ENCODE measurements at regions not wholly inside any gene's neighbourhood (a gene's known extent, or its start where the extent isn't known, plus 50 kb on each side); places are given as distances from the start of the nearest gene placed in this dataset.

DNA sequence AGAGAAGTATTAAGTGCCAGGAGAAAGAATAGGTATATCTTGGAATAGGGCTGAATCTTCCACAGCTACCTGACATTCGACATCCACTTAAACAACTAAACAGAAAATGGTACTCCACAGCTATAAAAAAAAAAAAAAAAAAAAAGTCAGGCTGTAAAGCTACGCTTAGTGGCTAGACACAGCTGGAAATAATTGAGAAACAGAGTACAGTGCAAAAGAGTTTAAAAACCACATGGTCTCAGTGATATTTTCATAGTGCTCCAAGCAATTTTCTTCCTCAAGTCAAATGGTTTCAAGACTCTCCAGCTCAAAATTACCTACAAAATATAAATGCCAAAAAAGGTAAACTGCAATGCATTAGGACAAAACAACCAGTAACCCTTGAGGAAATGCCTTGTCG is 607.1 kb downstream of the KCNJ2 start:
- TF ChIP-seq, protein P1, sequence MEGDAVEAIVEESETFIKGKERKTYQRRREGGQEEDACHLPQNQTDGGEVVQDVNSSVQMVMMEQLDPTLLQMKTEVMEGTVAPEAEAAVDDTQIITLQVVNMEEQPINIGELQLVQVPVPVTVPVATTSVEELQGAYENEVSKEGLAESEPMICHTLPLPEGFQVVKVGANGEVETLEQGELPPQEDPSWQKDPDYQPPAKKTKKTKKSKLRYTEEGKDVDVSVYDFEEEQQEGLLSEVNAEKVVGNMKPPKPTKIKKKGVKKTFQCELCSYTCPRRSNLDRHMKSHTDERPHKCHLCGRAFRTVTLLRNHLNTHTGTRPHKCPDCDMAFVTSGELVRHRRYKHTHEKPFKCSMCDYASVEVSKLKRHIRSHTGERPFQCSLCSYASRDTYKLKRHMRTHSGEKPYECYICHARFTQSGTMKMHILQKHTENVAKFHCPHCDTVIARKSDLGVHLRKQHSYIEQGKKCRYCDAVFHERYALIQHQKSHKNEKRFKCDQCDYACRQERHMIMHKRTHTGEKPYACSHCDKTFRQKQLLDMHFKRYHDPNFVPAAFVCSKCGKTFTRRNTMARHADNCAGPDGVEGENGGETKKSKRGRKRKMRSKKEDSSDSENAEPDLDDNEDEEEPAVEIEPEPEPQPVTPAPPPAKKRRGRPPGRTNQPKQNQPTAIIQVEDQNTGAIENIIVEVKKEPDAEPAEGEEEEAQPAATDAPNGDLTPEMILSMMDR (IDR thresholded peaks at IDR 0.05): no peak
- Histone ChIP-seq H3K36me3 (no peaks in the 10 kb centered on the region), H3K9me3 (no peaks in the 10 kb centered on the region), H3K27ac (no peak overlapping the region), H3K4me1 (no peaks in the 10 kb centered on the region), H3K4me3 (no peak overlapping the region), H3K27me3 (no peaks in the 10 kb centered on the region)
- intact Hi-C loops (cut with DNase I; ENCODE audit: low total_unique reads): no loop called here
- DNase-seq: no peak

DNA sequence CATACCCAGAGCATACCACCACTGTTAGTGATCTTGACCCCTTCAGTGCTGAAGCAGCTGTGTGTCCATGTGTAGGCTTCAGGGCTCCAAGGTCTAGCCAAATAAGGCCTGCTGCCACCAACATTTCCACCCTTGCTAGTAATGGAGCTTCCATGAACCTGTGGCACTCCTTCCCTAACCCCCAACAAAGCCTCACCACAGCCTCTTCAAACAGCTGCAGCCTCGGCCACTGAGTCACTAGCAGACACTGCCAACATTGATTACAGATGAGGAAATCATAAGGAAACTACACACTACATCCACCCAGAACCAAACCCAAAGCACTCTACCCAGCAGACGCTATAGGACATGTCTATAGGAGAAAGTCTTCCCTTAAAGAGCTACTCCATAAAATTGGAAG is 610.7 kb downstream of the KCNJ2 start:
- Histone ChIP-seq H3K4me3 (no peak overlapping the region), H3K27me3 (no peaks in the 10 kb centered on the region), H3K36me3 (no peaks in the 10 kb centered on the region), H3K4me1 (no peaks in the 10 kb centered on the region), H3K9me3 (no peaks in the 10 kb centered on the region), H3K27ac (no peak overlapping the region)
- intact Hi-C loops (cut with DNase I; ENCODE audit: low total_unique reads): no loop called here
- TF ChIP-seq, protein P1 (IDR thresholded peaks at IDR 0.05): no peak
- DNase-seq: no peak

DNA sequence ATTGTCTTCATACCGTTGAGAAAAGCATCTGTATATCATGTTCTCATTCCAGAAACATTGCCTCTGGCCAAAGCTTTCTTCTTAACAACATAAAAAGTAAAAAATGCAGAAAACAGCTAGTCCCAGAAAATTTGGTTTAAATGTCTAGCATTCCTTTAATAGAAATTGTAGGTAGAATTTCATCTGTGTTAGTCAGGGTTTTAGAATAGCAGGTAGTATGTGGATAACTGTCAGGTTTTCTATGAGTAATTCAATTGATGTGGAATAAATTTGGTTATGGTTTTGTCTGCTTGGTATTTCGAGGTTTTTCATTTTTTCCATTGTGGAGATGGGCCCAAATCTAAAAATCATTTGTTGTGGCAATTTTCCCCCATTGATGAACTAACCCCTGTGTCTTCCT is 616.7 kb downstream of the KCNJ2 start:
- intact Hi-C loops (cut with DNase I; ENCODE audit: low total_unique reads): no loop called here
- no peaks in the 10 kb centered on the region for H3K4me1 ChIP-seq
- TF ChIP-seq, protein P1 (IDR thresholded peaks at IDR 0.05): no peak
- no peak overlapping the region for H3K27ac ChIP-seq
- no peak overlapping the region for H3K4me3 ChIP-seq
- H3K27me3 ChIP-seq: no peaks in the 10 kb centered on the region
- DNase-seq: no peak
- H3K9me3 ChIP-seq: no peaks in the 10 kb centered on the region
- H3K36me3 ChIP-seq: no peaks in the 10 kb centered on the region

DNA sequence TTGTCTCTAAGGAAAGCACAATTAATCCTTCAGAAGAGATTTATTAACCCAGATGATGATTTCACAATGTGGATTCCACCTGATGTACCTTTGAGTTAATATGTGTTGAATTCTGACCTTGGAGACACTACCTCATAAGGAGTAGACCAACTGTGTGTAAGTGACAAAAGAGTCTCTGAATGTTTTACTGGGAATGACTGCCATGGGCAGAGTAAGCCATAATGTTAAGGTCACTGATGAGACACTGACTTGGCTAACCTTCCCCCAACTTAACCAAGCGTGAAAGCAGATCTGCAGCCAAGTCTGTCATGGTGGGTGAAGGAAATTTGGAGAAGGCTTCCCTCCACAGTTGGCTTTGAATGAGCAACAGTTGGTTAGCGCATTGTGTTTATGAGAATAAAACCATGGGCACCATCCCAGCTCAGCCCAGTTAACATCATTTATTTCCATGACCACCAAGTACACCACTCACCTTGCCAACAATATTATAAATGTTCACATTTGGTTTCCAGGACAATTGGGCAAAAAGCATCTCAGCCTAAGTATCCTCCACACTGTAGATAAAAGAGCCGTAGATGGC is 618.5 kb downstream of the KCNJ2 start:
- Histone ChIP-seq H3K4me3 (no peak overlapping the region), H3K27me3 (no peaks in the 10 kb centered on the region), H3K9me3 (no peaks in the 10 kb centered on the region), H3K4me1 (no peaks in the 10 kb centered on the region), H3K27ac (no peak overlapping the region), H3K36me3 (no peaks in the 10 kb centered on the region)
- intact Hi-C loops (cut with DNase I; ENCODE audit: low total_unique reads): no loop called here
- no peak for DNase-seq
- TF ChIP-seq, protein P1 (IDR thresholded peaks at IDR 0.05): no peak

DNA sequence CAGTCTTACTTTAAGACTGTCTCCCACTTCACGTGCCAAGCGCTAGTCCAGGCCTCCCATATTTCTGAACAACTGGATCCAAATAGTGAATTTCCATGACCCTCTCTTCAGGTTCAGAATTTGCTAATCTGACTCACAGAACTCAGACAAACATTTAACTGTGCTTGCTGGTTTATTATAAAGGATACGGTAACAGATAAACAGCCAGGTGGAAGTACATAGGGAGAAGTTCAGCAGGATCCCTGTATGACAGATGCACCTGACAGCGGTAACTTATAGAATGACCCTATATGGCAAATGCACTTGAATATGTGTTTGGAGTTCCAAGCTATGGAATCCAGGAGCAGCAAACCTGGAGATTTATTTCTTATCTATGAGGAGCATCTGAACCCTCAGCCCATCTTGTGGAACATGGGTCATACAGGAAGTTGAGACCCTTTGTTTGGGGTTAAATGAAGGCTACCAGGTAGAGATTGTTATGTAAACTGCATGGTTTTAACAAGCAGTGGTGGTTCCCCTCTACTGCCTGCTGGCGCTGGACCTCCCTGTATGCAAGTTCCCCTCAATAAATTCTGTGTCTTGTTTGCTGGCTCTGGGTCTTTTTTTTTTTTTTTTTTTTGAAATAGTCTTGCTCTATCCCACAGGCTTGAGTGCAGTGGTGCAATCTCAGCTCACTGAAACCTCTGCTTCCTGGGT is 622.6 kb downstream of the KCNJ2 start:
- no peaks in the 10 kb centered on the region for H3K36me3 ChIP-seq
- H3K4me3 ChIP-seq: no peak overlapping the region
- no peak overlapping the region for H3K27ac ChIP-seq
- intact Hi-C loops (cut with DNase I; ENCODE audit: low total_unique reads): no loop called here
- TF ChIP-seq, protein P1 (IDR thresholded peaks at IDR 0.05): no peak
- H3K27me3 ChIP-seq: no peaks in the 10 kb centered on the region
- DNase-seq: no peak
- no peaks in the 10 kb centered on the region for H3K9me3 ChIP-seq
- H3K4me1 ChIP-seq: no peaks in the 10 kb centered on the region

Measured in tibial artery (tissue), 4 donors.